ENCODE measurements at regions not wholly inside any gene's neighbourhood (a gene's known extent, or its start where the extent isn't known, plus 50 kb on each side); places are given as distances from the start of the nearest gene placed in this dataset.
"Not testable (repeated sequence)": the region's sequence is repeated elsewhere in the genome, so short reads cannot be mapped to it uniquely, and the experiment has no call there.

DNA sequence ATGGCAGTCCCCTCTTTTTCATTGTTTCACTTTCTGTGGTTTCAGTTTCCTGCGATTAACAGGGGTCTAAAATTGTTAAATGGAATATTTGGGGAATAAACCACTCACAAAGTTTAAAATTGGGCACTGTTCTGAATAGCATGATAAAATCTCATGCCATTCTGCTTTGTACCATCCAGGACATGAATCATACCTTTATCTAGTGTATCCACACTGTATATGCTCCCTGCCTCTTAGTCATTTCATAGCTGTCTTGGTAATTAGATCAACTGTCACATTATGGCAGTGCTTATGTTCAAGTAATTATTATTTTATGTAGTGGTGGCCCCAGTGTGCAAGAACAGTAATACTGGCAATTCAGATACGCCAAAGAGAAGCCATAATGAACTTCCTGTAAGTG lies 734.5 kb downstream of the ZPLD1 start:
- DNase-seq (ENCODE audit: low spot score), result peak; percentile 26

DNA sequence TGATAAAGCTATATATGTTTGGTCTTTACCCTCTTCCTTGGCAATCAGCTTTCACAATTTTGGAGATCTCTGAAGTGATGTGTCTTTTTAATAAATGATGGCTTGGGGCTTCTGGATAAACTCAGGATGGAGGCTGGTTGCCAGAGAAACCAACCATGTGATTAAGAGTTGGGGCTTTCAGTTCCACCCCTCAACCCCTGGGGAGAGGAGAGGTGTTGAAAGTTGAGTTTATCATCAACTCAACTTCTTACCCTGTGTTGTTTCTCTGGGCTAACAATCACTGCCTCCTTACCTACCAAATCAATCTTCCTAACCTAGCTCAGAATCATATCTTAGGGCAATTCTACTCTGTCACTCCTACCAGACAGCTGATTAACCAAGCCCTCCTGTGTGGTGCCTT lies 735.8 kb downstream of the ZPLD1 start:
- no peak for DNase-seq (ENCODE audit: low spot score)

DNA sequence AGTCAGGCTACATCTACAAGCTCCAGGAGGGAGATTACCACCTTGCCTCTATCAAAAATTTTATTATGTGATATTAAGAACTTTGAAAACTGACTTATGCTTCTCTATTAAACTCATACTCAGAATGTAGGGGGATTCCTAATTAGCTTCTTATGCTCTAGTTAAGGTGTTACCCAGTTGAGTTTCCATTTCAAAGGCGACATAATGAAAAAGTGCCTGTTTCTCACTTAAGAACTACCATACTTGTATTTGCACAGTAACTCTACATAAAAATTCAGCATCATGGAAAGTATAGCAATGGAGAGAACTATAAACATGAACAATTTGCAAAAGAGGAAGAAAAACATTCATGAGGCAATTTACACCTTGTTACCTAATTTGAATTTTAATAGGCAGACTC lies 739.1 kb downstream of the ZPLD1 start:
- DNase-seq (ENCODE audit: low spot score), result no peak

DNA sequence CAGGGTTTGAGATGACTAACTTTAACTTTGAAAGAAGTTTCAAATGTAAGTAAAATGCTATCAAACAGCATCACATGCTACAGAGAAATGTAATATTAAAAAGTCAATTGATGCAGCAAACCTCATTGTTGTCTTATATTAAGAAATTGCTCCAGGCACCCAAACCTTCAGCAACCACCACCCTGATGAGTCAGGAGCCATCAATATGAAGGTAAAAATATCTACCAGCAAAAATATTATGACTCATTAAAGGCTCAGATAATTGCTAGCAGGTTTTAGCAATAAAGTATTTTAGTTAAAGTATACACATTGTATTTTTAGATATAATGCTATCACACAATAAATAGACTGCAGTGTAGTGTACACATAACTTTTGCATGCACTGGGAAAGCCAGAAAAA lies 746.3 kb downstream of the ZPLD1 start:
- no peak for DNase-seq (ENCODE audit: low spot score)

DNA sequence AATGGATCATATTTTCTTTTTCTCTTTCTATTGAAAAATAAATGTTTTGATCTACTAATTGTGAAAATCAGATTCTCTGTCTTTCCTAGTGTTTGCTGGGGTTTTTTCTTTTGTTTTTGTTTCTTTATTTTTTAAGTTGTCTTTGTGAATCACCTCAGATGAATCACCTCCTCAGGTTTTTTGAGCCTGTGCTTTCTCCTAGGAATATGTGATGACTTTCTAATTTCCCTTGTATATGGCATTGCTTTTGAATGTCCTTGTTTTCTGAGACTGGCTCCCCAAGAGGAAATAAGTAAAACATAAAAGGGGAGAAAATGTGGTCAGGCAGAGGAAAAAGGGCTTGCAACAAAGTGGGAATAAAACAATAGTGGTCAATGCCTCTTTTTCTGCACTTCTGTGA lies 750.0 kb downstream of the ZPLD1 start:
- DNase-seq (ENCODE audit: low spot score), result no peak

DNA sequence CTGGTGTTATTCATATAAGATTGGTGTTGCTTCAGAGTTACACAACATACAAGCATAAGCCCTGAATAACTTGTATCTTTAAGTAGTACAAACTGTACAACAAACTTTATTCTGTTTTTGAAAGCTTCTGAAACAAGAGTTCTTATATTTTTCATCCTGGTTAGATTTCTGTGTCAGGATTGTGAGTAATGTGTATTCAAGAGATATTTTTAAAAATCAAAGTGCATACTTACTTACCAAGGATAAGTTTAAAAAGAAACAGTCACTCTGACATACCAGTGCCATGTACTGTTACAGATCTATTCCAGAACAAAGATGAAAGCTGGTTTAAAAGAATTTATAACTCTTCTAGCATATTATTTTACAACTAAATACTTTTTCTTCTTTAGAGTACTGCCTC lies 755.1 kb downstream of the ZPLD1 start:
- no peak for DNase-seq (ENCODE audit: low spot score)

DNA sequence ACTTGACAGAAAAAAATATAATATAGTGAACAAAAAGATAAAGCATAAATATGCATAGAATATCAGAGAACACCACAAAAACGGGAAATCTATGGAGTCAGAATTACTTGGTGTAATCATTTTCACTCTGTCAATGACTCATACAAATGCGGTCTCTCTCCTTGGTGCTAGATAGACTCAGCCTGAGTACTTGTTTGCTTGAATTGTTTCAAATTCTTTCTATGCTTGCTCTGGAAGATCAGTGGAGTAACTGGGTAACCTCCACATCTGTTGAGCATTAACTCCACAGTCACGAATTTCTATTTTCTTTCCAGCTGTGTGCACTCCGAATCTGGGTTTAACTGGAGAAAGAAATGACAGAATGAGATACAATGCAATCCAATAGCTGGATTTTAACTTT lies 760.4 kb downstream of the ZPLD1 start:
- no peak for DNase-seq (ENCODE audit: low spot score)

DNA sequence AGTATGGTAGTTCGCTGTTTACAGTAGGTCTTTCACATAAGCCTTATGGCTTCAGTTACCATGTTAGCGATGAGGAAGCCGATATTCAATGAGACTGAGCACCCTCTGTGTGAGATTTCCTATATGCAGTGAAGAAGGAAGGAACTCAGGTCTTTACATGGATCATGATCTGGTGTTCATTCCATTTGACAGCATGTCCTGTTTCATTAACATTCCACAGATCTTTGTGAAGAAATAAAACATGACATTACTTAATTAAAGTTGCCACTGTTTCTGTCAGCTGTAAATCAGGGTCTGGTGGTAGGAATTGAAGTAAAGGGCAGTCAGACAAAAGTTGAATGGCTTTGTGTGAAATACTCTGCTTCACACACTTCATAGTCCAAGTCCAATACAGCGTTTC lies 768.6 kb downstream of the ZPLD1 start:
- DNase-seq (ENCODE audit: low spot score), result no peak

DNA sequence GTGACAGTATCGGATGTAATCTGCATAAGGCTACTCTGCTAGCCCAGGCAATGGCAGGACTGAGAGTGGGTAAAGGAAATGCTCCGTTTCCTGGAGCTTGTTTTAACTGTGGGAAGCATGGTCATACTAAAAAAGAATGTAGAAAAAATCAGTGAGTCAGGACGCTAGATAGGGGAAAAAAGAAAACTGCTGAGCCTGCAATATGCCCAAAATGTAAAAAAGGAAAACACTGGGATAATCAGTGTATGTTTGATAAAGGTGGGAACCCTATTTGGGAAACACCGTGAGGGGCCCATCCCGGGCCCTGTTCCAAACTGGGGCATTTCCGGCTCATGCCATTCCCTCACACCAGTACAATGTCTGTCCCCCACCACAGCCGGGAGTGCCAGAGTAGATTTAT lies 775.8 kb downstream of the ZPLD1 start:
- peak; percentile 25 for DNase-seq (ENCODE audit: low spot score)

DNA sequence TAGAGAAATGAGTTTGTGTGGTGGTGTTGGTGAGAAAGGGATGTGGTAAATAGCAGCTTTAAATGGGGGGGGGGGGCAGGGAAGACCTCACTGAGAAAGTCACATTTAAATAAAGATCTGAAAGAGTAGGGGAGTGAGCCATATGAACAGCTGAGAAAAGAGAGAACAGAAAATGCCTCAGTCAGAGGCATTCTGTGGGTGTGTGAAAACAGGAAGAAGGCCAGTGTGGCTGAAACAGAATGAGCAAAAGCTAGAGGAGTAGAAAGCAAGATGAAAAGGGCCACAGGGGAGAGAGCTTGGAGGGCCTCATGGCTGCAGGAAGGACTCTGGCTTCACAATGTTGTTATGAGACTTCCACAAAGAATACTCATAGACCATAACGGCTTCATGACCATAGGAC lies 783.3 kb downstream of the ZPLD1 start:
- DNase-seq (ENCODE audit: low spot score), result no peak

DNA sequence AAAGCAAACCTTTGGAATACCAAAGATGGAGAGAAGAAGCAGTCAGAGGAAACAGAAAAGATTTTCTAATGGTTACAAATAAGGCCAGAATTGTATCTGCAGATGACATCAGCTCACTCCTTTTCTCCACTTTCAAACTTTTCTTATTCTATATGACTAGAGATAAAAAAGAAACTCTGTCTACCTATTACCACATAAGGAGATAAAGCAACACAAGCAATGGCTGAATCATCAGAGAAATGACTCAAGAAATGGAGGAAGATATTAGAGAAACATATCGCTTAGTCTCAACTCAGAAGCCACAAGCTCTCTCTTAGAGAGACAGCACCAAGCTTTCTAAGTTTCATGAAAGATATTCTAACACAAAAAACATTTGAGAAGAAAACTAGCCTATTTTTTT lies 784.0 kb downstream of the ZPLD1 start:
- no peak for DNase-seq (ENCODE audit: low spot score)

DNA sequence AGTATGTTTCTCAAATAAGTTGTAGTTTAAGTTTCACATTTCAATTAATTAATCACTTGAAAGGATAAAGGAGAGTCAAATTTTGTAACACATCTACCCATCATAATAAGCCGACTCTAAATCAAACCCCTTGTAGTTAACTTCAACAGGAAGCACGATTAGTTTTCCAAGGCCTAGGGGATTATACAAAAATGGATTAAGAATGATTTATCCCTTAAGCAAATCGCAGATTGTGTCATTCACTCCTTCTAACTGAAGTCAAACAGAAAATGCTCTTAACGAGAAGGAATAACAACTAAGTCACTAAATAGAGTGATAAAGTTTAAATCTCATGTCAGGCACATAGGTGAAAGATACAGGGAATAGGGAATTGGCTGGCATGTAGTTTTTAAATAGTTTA lies 792.8 kb downstream of the ZPLD1 start:
- no peak for DNase-seq (ENCODE audit: low spot score)

DNA sequence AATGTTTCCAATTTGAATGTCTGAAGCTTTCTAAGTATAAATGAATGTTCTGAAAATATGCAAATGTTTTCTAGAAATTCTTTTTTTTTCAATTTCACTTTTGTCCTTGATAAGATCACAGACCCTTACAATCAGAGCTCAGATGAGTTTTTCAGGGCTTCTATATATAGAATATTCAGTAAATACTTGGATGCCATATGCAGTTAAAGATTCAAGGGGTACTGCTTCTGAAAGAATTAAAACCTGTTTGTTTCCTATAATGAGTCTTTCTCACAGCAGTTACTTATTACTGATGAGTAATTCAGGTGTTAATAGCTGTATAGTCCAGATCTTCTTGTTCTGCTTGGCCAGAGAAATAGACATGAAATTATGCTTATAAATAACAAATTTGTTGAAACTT lies 812.6 kb downstream of the ZPLD1 start:
- DNase-seq (ENCODE audit: low spot score), result no peak

DNA sequence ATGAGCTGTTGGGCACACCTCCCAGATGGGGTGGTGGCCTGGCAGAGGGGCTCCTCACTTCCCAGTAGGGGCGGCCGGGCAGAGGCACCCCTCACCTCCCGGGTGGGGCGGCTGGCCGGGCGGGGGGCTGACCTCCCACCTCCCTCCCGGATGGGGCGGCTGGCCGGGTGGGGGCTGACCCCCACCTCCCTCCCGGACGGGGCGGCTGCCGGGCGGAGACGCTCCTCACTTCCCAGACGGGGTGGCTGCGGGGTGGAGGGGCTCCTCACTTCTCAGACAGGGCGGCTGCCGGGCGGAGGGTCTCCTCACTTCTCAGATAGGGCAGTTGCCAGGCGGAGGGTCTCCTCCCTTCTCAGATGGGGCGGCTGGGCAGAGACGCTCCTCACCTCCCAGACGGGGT lies 820.0 kb downstream of the ZPLD1 start:
- not testable (repeated sequence) for DNase-seq (ENCODE audit: low spot score)

DNA sequence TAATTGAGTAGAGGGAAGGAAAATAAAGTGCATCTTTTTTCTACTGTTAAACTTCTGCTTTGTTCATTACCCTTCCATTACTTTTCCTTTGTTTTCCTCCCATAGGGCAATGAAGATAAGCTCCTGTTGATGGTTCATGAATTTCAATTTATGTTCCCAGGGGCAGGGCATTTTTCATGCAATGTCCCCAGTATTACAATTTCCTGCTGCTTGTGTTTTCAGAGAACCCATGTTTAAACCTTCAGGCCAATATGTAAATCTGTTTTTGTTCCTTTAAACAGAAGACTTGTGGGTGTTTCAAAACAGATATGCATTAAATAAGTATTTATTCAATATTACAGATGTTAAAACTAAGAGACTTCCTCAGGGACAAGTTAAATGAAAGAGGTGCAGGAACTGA lies 834.5 kb downstream of the ZPLD1 start:
- DNase-seq (ENCODE audit: low spot score), result no peak

DNA sequence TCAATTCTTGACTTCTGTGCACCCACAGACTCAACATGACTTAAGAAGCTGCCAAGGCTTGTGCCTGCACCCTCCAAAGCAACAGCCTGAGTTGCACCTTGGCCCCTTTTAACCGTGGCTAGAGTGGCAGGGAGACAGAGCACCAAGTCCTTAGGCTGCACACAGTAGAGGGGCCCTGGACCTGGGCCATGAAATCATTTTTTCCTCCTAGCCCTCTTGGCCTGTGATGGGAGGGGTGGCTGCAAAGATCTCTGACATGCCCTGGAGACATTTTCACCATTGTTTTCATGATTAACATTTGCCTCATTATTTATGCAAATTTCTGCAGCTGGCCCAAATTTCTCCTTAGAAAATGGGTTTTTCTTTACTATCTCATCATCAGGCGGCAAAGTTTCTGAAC lies 836.8 kb downstream of the ZPLD1 start:
- DNase-seq (ENCODE audit: low spot score), result no peak

DNA sequence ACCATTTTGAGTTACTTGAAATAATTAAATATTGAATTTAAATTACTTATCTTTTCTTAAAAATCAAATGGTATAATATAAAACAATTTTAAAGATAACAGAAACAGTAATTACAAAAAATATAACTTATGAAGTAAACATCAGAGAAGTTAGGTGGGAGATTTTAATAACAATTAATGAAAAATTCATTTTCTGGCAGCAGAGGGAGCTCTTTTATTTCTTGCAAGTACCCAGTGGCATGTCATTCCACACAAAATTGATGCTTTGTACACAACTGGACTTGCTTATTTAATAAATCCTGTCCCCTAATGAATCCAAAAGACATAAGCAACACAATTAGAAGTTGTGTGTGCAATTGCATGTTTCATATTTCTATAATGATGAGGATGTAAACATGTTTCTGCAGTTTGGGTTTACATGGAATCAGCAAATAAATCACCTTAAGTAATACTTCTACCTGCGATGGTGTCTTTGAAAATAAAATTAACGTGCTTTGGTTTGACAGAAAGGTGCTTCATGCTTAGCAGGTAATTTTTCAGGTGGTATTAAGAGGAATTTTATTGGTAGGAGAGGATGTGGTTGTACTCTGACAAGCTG lies 861.3 kb downstream of the ZPLD1 start:
- DNase-seq (ENCODE audit: low spot score), result peak; percentile 26

DNA sequence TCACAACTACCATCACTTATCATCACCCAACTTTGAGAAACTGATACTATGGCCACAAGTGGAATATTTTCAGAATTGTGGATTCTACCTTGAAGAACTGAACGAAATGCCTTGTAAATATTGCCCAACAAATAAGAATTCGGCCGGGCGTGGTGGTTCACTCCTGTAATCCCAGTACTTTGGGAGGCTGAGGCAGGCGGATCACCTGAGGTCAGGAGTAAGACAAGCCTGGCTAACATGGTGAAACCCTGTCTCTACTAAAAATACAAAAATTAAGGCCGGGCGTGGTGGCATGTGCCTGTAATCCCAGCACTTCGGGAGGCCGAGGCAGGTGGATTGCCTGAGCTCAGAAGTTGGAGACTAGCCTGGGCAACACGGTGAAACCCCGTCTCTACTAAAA lies 862.7 kb downstream of the ZPLD1 start:
- DNase-seq (ENCODE audit: low spot score), result not testable (repeated sequence)

DNA sequence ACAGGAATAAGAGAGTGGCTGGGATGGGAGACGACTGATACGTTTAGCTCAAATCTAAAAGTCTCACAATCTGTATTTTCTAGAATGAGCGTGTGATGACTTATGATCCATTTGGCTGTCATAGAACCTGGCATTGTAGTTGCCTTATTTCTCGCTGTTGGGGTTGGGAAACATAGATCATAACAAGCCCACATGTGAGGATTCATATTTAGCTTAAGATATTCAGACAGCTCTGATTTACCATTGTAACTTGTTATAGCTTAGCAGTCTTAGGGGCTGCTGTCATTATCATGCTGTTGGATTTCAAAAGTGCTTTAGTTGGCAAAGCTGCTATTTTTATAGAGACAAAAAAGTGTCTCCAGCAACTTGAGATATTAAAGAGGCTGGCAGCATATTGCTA lies 871.3 kb downstream of the ZPLD1 start:
- DNase-seq (ENCODE audit: low spot score), result no peak

DNA sequence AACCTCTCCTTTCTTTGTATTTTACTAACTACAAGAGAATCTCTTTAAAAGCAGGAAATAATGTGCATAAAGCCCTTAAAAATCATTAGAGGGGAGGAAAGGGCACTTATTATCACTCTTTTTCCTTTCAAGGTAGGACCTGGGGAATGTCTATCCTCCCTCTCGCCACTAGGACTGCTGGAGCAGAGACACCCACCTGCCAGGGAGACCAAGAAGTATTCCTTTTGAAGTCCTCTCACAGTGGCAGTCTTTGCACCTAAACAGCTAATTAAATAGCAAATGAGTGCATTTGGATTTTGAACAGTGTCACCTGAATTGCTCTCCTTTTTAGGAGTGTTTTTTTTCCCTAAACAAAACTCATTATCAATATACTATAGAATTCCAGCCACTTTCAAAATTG lies 874.1 kb downstream of the ZPLD1 start:
- DNase-seq (ENCODE audit: low spot score), result no peak

DNA sequence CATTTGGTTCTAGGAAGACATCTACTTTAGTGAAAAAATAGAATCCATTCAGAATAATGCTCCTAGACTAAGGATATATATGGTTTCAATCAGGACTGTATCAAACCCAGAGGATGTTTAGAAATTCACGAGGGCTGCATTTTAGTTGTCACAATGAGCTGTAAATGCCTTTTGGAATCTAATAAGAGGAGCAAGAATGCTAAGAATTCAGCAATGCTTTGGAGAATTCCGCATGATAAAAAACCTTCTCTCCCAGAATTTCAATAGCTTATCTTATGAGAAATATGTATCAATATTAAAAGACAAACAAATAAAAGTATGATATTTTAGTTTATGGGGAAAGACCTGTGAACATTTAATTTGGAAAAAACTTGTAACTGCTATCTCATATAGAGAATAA lies 885.1 kb downstream of the ZPLD1 start:
- no peak for DNase-seq (ENCODE audit: low spot score)

DNA sequence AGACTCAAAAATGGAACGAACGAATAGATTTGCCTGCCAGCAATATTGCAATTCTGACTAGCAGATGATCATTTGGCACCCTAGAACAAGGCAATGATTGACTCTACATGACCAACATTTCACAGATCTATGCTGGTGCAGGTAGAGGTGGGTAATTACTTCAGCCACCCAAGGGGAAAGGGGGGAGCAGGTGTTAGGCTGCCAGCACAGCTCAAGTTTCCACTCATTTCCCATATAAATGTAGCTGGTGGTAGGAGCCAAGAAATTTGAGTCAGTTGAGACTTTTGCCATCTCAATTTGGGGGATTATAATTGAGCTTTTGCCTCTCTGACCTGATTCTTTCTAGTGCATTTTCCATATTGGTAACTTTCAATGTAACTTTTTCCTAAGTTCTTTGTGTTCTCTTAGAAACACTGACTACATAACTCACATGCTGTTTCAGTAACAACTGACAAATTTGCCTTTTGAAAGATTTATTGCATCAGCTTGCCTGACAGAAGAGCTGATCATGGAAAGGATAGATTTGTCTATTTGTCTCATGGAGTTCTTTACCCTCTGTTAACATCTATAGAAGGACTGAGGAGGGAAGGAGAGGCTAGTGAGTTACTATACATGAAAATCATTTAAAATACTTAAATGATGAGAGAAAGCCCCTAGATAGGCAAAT lies 902.5 kb downstream of the ZPLD1 start:
- no peak for DNase-seq (ENCODE audit: low spot score)

DNA sequence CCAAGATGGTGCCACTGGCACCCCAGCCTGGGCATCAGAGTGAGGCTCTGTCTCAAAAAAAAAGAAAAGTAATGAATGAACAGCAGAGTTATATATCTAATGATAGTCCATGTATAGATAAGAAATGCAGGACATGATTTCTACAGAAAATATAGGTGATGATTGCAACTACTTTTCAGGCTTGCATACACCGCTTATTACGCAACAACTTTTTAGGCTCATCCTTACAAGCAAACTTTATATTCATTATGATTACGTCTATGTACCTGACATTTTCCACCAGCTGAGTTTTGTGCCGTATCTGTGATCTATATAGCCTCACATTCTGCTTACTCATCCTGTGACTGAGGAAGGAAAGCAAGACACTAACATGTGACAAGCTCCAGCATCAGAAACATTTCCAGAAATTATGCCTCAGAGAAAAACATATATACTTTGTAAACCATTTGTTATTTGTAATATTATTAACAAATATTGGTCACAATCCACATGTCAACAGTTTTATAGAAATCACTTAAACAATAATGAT lies 906.3 kb downstream of the ZPLD1 start:
- DNase-seq (ENCODE audit: low spot score), result no peak

DNA sequence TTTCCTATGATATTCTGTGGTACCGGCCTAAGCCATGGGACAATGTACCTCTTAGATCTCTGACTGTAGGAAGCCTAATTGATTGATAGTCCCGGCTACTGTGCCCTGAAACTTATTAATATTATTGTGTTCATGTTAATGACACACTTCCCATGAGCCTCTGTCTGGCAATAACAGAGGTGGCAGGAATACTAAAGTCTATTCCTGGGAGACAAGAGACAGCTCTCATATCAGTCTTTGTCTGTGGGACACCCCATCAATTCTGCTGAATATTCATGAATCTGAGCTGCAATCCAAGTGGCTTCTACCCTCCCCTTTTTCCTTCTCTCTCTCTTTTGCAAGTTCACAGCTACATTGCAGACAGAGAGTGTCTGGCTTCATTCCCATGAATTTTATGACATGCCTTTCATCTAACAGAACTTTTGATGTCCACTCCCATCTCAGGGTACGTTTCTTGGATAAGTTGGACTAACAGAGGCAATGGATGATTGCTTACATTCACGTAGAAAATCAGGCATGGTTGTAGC lies 907.5 kb downstream of the ZPLD1 start:
- DNase-seq (ENCODE audit: low spot score), result no peak
